Panc1 (cell line): ENCODE measurements at regions not wholly inside any gene's neighbourhood (a gene's known extent, or its start where the extent isn't known, plus 50 kb on each side); places are given as distances from the start of the nearest gene placed in this dataset.

Experiments
- POLR2AphosphoS5 ChIP-seq: IDR thresholded peaks from 2 replicates; pipeline ENCODE4 v1.6.1; 2012; ENCODE audit warnings: mild to moderate bottlenecking, low read depth, low read length, moderate library complexity
- SIN3A ChIP-seq: IDR thresholded peaks from 2 replicates; pipeline ENCODE4 v1.6.1; 2012; ENCODE audit warnings: low read depth, mild to moderate bottlenecking, low read length, moderate library complexity, borderline replicate concordance; ENCODE audit not compliant: insufficient read depth
- TCF7L2 ChIP-seq: IDR thresholded peaks from 2 replicates; pipeline ENCODE4 v1.6.1; 2011; ENCODE audit warnings: mild to moderate bottlenecking, low read depth, low read length, inconsistent platforms
- TF ChIP-seq, protein P1 (sequence below): fragments of 450-650 bp; IDR thresholded peaks from 2 replicates; pipeline ENCODE4 v1.5.1; 2017; ENCODE audit warnings: mild to moderate bottlenecking

DNA sequence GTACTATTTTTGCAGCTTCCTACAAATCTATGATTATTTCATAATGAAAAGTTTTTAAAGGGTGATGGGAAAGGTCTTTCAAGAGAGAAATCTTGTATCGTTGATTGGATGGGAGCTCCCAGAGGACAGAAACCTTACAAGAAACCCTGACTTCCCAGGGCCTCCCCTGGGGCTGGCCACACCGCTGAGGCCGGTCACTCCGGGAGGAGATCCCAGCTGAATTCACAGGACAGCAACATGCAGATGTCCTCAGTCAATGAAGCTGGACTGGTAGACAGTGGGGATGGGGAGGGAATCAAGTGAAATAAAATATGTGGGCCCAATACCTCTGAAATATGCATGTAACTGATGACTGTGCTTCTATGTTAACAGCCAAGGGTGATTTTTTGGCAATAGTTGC, 135.6 kb downstream of the TFCP2L1 start:
- no peak for TF ChIP-seq POLR2AphosphoS5
- TF ChIP-seq, protein P1, sequence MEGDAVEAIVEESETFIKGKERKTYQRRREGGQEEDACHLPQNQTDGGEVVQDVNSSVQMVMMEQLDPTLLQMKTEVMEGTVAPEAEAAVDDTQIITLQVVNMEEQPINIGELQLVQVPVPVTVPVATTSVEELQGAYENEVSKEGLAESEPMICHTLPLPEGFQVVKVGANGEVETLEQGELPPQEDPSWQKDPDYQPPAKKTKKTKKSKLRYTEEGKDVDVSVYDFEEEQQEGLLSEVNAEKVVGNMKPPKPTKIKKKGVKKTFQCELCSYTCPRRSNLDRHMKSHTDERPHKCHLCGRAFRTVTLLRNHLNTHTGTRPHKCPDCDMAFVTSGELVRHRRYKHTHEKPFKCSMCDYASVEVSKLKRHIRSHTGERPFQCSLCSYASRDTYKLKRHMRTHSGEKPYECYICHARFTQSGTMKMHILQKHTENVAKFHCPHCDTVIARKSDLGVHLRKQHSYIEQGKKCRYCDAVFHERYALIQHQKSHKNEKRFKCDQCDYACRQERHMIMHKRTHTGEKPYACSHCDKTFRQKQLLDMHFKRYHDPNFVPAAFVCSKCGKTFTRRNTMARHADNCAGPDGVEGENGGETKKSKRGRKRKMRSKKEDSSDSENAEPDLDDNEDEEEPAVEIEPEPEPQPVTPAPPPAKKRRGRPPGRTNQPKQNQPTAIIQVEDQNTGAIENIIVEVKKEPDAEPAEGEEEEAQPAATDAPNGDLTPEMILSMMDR, result no peak
- no peak for TF ChIP-seq SIN3A
- TF ChIP-seq TCF7L2, result no peak
